ENCODE measurements at regions not wholly inside any gene's neighbourhood (a gene's known extent, or its start where the extent isn't known, plus 50 kb on each side); places are given as distances from the start of the nearest gene placed in this dataset.

DNA sequence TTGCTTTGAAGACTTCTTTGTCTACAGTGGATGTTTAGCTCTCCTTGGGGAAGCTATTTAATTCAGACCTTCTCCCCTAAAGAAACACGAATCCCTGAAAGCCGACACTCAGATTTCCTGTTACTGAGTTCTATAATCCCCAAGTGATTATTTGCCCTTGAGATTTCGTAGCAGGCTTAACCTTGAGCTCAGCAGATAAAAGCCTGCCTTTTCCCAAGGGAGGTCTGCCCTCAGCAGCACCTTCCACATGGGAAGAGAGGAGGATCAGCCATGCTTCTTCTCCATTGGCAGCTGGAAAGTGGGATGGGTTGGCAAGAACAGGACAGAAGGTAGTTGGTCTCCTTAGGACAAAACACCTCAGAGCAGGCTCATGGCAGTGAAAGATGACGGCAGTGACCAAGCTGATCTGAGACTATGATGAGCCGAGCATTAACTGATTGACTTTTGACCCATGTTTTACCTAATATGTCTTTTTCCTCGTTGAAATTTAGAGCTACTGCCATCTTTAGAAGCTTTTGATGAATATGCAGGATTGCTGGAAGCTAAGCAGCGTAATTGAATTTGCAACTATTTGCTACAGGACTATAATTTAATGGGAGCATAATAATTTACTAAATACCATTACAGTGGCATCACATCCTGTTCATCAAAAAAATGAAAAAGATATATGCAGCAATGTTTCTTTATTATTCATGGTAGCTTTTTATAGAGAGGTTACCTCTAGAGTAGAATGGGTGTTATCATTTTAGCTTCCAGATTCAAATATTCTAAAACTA lies 511.1 kb upstream of the ID2 start:
- TF ChIP-seq, protein P1, sequence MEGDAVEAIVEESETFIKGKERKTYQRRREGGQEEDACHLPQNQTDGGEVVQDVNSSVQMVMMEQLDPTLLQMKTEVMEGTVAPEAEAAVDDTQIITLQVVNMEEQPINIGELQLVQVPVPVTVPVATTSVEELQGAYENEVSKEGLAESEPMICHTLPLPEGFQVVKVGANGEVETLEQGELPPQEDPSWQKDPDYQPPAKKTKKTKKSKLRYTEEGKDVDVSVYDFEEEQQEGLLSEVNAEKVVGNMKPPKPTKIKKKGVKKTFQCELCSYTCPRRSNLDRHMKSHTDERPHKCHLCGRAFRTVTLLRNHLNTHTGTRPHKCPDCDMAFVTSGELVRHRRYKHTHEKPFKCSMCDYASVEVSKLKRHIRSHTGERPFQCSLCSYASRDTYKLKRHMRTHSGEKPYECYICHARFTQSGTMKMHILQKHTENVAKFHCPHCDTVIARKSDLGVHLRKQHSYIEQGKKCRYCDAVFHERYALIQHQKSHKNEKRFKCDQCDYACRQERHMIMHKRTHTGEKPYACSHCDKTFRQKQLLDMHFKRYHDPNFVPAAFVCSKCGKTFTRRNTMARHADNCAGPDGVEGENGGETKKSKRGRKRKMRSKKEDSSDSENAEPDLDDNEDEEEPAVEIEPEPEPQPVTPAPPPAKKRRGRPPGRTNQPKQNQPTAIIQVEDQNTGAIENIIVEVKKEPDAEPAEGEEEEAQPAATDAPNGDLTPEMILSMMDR (conservative IDR thresholded peaks at IDR 0.05; ENCODE audit: low read depth, low read length), result no peak
- TF ChIP-seq EZH2 (IDR thresholded peaks at IDR 0.05; ENCODE audit: borderline replicate concordance, low read depth, low read length, poor library complexity, severe bottlenecking), result no peak
